HK-2 (cell line): ENCODE measurements at regions not wholly inside any gene's neighbourhood (a gene's known extent, or its start where the extent isn't known, plus 50 kb on each side); places are given as distances from the start of the nearest gene placed in this dataset.

Source experiments
- DNase-seq: peaks from one replicate; pipeline ENCODE4 v3.0.0-alpha.2; 2018; ENCODE audit not compliant: unreplicated experiment

DNA sequence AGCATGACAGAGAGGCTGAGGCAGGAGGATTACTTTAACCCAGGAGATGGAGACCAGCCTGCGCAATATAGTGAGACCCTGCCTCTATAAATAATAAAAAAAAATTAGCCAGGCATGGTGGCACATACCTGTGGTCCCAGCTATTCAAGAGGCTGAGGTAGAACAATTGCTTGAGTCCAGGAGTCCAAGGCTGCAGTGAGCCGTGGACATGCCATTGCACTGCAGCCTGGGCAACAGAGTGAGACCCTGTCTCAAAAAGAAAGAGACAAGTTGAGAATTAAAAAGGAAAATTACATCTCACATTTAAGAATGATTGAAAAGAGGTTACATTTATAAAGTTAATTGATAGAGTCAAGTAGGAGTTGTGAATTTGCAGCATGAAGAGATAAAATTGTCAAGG, 91.4 kb upstream of the TMPO start:
- DNase-seq = no peak

GRCh38 chr12:98424726-98425401, 90.5 kb upstream of the TMPO start:
- peak; percentile 78 for DNase-seq

DNA sequence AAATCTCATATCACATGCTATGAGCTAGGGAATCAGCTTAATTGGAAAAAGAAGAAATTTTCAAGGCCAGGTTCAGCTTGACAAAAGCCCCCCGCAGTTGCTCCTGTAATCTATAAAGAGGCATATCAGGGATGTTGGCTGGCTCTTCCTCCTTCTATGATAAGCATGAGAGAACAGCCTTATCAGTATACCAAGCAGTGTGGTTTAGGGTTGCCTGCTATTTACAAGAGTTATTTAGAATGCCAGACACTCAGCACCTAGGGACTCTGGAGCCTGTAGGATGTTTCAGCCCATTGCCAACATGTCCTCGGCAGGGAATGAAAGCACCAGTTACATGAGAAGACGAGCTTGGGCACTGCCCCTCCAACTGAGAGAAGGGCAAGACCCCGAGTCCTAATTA, 89.5 kb upstream of the TMPO start:
- DNase-seq = no peak

DNA sequence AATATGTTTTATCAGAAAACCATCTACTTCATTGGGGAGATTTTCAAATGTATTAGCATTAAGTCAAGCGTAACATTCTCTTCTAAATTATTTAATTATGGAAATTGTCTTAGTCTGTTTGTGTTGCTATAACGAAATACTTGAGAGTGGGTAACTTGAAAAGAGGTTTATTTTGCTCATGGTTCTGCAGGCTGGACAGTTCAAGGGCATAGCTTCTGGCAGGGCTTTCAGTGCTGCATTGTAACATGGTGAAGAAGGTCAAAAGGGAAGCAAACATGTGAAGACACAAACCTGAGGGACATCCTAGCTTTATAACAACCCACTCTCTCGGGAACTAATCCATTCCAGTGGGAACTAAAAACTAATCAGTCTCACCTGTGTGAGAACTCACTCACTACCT, 84.3 kb upstream of the TMPO start:
- no peak for DNase-seq

DNA sequence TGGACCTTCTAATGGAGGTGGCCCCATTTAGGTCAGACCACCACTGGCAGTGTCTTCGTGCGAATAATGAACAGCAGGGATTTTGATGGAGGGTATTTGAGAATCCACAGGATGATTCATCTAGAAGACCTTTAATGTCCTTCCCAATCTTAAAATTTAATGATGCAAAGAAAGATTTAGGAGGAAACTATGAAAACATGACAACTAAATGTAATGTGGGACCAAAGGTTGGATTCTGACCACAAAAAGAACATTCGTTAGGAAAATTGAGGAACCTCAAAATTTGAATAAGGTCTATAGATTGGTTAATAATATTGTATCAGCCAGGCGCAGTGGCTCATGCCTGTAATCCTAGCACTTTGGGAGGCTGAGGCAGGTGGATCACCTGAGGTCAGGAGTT, 78.2 kb upstream of the TMPO start:
- DNase-seq = no peak

DNA sequence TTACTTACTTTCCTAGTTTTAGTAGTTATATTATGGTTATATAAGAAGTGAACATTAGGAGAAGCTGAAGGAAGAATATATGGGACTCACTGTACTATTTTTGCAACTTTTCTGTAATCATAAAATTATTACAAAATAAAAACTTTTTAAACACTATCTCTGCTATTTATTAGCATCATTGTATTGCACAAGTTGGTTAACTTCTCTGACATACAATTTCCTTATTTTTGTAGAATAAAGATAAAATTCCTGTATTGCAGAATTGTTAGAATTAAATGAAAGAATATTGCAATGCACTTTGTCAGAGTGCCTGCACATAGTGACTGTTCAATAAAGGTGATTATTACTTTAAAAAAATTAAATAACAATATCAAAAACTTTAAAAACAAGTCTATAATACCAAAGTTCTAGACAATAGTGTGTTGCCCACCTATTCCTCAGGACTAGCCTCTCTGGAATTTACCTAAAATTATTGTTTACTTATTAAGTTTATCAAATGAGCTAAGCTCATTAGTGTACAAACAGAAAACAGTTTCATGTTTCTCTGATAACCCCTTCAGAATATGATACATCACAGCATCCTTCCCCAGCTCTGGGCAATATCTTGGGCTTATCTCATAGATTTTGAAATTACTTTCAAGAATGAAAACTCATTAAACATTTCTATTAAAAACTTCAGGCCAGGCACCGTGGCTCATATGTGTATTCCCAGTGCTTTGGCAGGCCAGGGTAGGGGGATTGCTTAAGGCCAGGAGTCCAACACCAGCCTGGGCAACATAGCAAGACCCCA, 77.4 kb upstream of the TMPO start:
- DNase-seq = no peak

DNA sequence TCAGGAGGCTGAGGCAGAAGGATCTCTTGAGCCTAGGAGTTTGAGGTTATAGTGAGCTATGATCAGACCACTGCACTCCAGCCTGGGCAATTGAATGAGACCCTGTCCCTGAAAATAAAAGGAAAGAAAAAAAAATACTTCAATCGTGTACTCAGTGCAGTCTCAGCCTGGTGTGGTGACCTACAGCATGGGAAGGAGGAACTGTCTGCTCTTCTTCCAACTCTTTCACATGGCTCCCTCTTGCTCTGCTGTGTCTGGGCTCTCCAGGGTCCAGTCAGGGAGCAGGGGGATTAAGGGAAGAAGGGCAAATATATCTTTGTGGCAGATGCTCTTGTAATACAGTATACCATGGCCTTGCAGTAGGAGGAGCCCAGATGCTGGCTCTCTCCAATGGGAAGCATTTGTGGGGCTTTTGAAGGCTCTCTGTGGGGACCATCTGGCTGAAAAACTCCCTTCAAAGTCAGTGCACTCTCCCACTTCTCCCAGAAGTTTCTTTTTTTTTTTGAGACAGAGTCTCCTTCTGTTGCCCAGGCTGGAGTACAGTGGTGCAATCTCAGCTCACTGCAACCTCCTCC, 76.6 kb upstream of the TMPO start:
- no peak for DNase-seq

- DNase-seq = no peak
Observed at GRCh38 chr12:98439471-98439951, 75.9 kb upstream of the TMPO start.

DNA sequence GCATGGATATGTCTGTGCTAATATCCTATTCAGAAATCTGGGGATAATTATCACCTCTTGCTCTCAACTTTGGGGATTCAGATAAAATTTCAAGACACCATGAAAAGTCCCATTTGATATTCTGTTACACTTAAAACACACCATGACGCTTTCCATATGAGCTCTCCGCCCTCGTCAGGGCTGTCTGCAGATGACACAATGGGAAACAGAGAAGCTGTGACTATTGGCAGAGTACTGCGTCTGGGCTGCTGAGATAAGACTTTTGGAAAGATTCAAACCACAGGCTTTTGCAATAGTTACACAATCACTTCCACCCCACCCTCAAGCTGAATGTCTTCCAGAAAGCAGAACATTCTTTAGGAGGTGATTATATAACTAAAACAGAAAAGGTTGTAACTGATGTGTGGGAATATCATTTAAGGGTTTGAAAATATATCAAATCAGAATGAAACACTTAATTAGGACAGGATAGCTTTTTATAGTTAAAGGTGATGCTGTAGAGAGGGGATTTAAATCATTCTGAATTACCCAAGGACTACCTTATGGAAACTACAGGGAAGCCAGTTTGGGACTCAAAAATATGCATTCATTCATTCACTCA, 75.3 kb upstream of the TMPO start:
- no peak for DNase-seq

GRCh38 chr12:98446060-98446459, 69.3 kb upstream of the TMPO start:
- DNase-seq = no peak

DNA sequence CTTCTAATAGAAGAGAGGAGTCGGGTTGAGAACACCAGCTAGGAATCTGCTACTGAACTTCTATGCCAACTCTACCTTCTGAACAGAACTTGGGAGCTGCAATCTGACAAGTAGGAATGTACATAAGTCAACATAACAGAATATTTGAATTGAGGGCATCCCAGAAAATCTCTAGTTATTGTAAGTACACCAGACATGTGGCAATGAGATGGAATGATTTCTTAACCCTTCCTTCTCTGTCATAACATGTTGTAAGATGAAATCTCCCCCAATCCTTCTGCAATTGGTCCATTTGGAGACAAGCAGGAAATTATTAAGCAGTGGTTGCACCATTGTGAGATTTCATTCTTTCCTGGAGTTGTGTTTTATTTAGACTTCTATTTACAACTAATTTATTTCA, 68.7 kb upstream of the TMPO start:
- no peak for DNase-seq

DNA sequence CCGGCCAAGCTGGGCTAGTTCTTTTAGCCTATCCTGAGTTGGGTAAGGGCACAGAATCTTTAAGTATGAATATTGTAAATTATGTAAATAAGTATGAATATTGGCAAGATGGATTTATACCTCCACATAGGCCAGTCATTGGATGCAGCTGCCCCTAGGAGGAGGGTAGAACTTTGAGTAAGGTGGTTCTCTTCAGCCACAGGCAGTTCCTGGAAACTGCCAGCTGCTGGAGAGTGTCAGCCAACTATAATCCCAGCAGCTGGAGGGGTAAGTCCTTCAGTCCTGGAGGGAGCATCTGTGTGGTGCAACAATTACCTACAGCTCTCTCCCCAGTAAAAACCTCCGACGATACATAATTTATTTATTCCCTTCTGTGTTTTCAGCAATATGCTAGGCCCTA, 65.8 kb upstream of the TMPO start:
- no peak for DNase-seq

- DNase-seq = no peak
Observed at GRCh38 chr12:98453070-98453469, 62.3 kb upstream of the TMPO start.

GRCh38 chr12:98453492-98453891, 61.9 kb upstream of the TMPO start:
- DNase-seq = no peak

DNA sequence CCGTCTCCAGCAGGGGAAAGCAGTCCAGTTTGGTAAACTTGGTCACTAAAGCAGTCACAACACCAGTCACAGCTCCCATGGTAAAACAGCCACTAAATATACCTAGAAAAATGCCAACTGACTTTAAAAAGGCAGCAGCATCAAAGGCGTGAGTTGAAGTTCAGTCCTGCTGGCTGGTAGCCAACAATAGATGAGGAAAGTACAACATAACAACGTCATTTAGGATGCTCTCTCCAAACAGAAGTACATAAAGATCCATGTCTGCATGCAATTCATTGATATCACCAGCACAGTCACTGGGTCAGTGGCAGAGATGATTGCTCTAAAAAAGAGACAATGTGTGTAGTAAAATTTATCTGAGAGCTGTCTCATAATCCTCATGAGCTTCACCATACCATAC, 59.3 kb upstream of the TMPO start:
- DNase-seq = no peak

DNA sequence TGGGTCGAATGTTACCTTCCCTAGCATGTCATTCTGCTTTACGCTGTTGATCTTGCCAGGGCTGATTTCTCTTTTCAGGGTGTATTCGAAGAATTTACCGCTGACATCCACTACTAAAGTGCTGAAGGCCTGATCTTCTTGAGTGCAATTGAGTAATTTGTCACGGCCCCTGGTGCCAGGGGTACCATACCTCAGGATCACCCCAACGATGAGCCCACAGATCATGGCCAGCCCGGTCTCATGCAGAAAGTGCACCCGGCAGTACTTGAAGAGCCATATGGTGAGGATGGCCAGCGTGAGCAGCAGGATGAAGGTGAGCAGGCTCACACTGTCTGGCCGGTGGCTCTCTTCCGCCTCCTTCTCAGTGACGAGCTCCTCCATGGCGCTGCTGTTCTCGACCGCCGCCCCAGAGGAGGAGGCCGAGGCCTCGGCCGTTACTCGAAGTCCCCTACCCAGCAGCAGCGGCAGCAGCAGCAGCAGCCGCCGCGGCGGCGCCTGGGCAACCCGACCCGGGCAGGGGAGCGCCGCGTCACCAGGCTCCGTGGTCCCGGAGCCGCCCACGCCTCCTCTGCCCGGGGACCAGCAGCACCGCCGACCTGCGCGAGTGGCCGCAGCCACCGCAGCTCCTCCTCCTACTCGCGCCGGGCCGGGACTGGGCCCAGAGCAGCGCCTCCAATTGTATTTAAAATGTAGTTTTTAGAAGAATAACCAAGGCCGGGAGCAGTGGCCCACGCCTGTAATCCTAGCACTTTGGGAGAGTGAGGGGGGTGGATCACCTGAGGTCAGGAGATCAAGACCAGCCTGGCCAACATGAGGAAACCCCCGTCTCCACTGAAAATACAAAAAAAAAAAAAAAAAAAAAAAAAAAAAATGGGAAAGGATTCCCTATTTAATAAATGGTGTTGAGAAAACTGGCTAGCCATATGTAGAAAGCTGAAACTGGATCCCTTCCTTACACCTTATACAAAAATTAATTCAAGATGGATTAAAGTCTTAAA, 58.5 kb upstream of the TMPO start:
- DNase-seq = peak; percentile 58

DNA sequence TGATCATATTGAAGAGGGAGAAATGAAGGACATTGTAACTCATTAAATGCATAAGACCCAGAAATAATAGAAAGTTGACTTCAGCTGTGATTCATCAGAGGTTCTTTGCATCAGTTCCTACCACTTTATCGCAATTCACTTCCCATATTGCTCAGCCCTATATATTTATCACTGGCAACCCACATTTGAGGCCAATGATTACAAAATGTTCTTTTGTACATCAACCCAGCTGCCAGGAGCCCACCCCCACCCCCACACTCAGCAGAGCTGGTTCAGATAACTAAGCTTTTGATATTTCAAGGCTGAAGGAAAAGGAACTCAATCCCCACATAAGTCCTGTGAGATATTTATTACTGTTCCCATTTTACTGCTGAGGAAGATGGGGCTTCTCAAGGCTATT, 51.2 kb upstream of the TMPO start:
- DNase-seq = no peak

DNA sequence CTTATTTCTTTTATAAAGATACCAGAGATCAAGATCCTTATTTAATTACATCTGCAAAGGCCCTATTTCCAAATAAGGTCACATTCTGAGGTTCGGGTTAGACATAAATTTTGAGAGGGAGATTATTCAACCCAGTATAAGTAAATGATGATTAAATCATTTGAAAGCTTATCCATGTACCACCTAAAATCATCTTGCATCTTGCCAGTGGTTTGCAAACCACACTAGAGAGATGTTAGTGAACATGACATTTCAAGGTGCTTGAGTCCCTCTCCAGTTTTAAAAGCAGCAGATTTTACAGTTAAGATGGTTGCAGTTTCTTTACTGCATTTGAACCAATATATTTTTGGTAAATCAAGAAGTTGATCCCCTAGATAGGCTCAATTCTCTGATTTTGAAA, 49.9 kb upstream of the TMPO start:
- no peak for DNase-seq
